H9 (cell line): ENCODE measurements at regions not wholly inside any gene's neighbourhood (a gene's known extent, or its start where the extent isn't known, plus 50 kb on each side); places are given as distances from the start of the nearest gene placed in this dataset.

Experiments used
- DNase-seq: peaks from one replicate; pipeline ENCODE4 v3.0.0-alpha.2; 2017
- H2AFZ ChIP-seq: one replicate; pipeline ENCODE4 v1.6.1; 2013; ENCODE audit warnings: mild to moderate bottlenecking, low read length, control low read depth, moderate library complexity
- H2AK5ac ChIP-seq: 2 replicates; pipeline ENCODE4 v1.6.1; 2013; ENCODE audit warnings: low read length, control low read depth, mixed read lengths; ENCODE audit not compliant: insufficient read length
- H2BK120ac ChIP-seq: one replicate; pipeline ENCODE4 v1.6.1; 2013; ENCODE audit warnings: low read depth, mild to moderate bottlenecking, low read length, control low read depth, inconsistent platforms; ENCODE audit not compliant: poor library complexity, severe bottlenecking
- H2BK12ac ChIP-seq: 2 replicates; pipeline ENCODE4 v1.6.1; 2013; ENCODE audit warnings: low read length, control low read depth, mixed read lengths, low read depth; ENCODE audit not compliant: insufficient read length
- H2BK15ac ChIP-seq: 2 replicates; pipeline ENCODE4 v1.6.1; 2013; ENCODE audit warnings: low read depth, low read length, control low read depth
- H2BK20ac ChIP-seq: one replicate; pipeline ENCODE4 v1.6.1; 2013; ENCODE audit warnings: low read depth, mild to moderate bottlenecking, low read length, control low read depth, inconsistent platforms; ENCODE audit not compliant: poor library complexity, severe bottlenecking
- H2BK5ac ChIP-seq: 2 replicates; pipeline ENCODE4 v1.6.1; 2013; ENCODE audit warnings: low read length, control low read depth, mixed read lengths; ENCODE audit not compliant: insufficient read length
- H3K14ac ChIP-seq: 2 replicates; pipeline ENCODE4 v1.6.1; 2013; ENCODE audit warnings: low read length, control low read depth; ENCODE audit not compliant: insufficient read depth
- H3K18ac ChIP-seq: 2 replicates; pipeline ENCODE4 v1.6.1; 2013; ENCODE audit warnings: low read depth, mild to moderate bottlenecking, mixed read lengths, low read length, control low read depth; ENCODE audit not compliant: insufficient read length
- H3K23ac ChIP-seq: 2 replicates; pipeline ENCODE4 v1.6.1; 2013; ENCODE audit warnings: low read length, control low read depth, mixed read lengths, low read depth; ENCODE audit not compliant: insufficient read length
- H3K23me2 ChIP-seq: 2 replicates; pipeline ENCODE4 v1.6.1; 2013; ENCODE audit warnings: low read depth, mild to moderate bottlenecking, mixed read lengths, low read length, control low read depth; ENCODE audit not compliant: insufficient read length, poor library complexity, severe bottlenecking
- H3K27ac ChIP-seq: 2 replicates; pipeline ENCODE4 v1.5.1; 2013; ENCODE audit warnings: low read length, control low read depth, mixed read lengths, low read depth; ENCODE audit not compliant: insufficient read length
- H3K27me3 ChIP-seq: 2 replicates; pipeline ENCODE4 v1.6.1; 2013; ENCODE audit warnings: low read length, control low read depth, inconsistent platforms; ENCODE audit not compliant: insufficient read depth
- H3K4ac ChIP-seq: 2 replicates; pipeline ENCODE4 v1.6.1; 2013; ENCODE audit warnings: low read depth, mild to moderate bottlenecking, control low read depth, inconsistent platforms, low read length, moderate library complexity
- H3K4me1 ChIP-seq: 2 replicates; pipeline ENCODE4 v1.6.1; 2013; ENCODE audit warnings: low read length, control low read depth, inconsistent platforms; ENCODE audit not compliant: insufficient read depth
- H3K4me2 ChIP-seq: 2 replicates; pipeline ENCODE4 v1.6.1; 2013; ENCODE audit warnings: low read length, control low read depth, mixed read lengths; ENCODE audit not compliant: insufficient read length, insufficient read depth
- H3K56ac ChIP-seq: 2 replicates; pipeline ENCODE4 v1.6.1; 2013; ENCODE audit warnings: low read depth, mild to moderate bottlenecking, mixed read lengths, low read length, control low read depth; ENCODE audit not compliant: insufficient read length
- H3K79me1 ChIP-seq: 2 replicates; pipeline ENCODE4 v1.6.1; 2013; ENCODE audit warnings: low read depth, mild to moderate bottlenecking, moderate library complexity, low read length, control low read depth, inconsistent platforms; ENCODE audit not compliant: insufficient read depth, poor library complexity, severe bottlenecking
- H3K79me2 ChIP-seq: 2 replicates; pipeline ENCODE4 v1.6.1; 2013; ENCODE audit warnings: low read length, control low read depth, inconsistent platforms; ENCODE audit not compliant: insufficient read depth
- H3K9ac ChIP-seq: 2 replicates; pipeline ENCODE4 v1.6.1; 2013; ENCODE audit warnings: low read length, control low read depth, mixed read lengths; ENCODE audit not compliant: insufficient read length; ENCODE audit errors: extremely low read depth
- H3K9me3 ChIP-seq: one replicate; pipeline ENCODE4 v1.6.1; 2013; ENCODE audit warnings: low read depth, low read length, inconsistent platforms; ENCODE audit not compliant: control insufficient read depth
- H3T11ph ChIP-seq: one replicate; pipeline ENCODE4 v1.6.1; 2013; ENCODE audit warnings: mild to moderate bottlenecking, low read length, control low read depth, inconsistent platforms
- H4K20me1 ChIP-seq: one replicate; pipeline ENCODE4 v1.6.1; 2013; ENCODE audit not compliant: control insufficient read depth, insufficient read length, insufficient read depth
- H4K5ac ChIP-seq: 2 replicates; pipeline ENCODE4 v1.6.1; 2013; ENCODE audit warnings: low read depth, mild to moderate bottlenecking, mixed read lengths, low read length, control low read depth; ENCODE audit not compliant: insufficient read length
- H4K8ac ChIP-seq: replicated peaks from 2 replicates; pipeline ENCODE4 v1.6.1; 2013; ENCODE audit warnings: low read length, control low read depth, mixed read lengths, low read depth; ENCODE audit not compliant: insufficient read length
- H4K91ac ChIP-seq: 2 replicates; pipeline ENCODE4 v1.6.1; 2013; ENCODE audit warnings: low read depth, mild to moderate bottlenecking, moderate library complexity, mixed read lengths, low read length, control low read depth; ENCODE audit not compliant: insufficient read length
- H3K27ac Mint-ChIP-seq, 3 experiments: 2 replicates in 2 of 3; 3 replicates in 1 of 3; pipeline ENCODE4 v1.8.0; 2020 to 2021; ENCODE audit warnings: mixed read lengths in 3 of 3, mild to moderate bottlenecking in 1 of 3, moderate library complexity in 1 of 3
- H3K27me3 Mint-ChIP-seq: 2 replicates; pipeline ENCODE4 v1.8.0; 2021; ENCODE audit warnings: low read depth, mild to moderate bottlenecking, moderate library complexity, mixed read lengths
- H3K36me3 Mint-ChIP-seq, 3 experiments: 2 replicates in 2 of 3; 3 replicates in 1 of 3; pipeline ENCODE4 v1.8.0; 2020 to 2021; ENCODE audit warnings: low read depth in 3 of 3, mixed read lengths in 3 of 3; ENCODE audit not compliant: insufficient read depth in 1 of 3
- H3K4me1 Mint-ChIP-seq, 2 experiments: 2 replicates each; pipeline ENCODE4 v1.8.0; 2020; ENCODE audit warnings: mixed read lengths in 2 of 2
- H3K4me3 Mint-ChIP-seq, 2 experiments: 2 replicates in 1 of 2; 3 replicates in 1 of 2; pipeline ENCODE4 v1.8.0; 2020 to 2021; ENCODE audit warnings: mild to moderate bottlenecking in 2 of 2, mixed read lengths in 2 of 2, moderate library complexity in 1 of 2
- H3K9me3 Mint-ChIP-seq, 2 experiments: 2 replicates in 1 of 2; 3 replicates in 1 of 2; pipeline ENCODE4 v1.8.0; 2020; ENCODE audit warnings: mild to moderate bottlenecking in 2 of 2, mixed read lengths in 2 of 2, moderate library complexity in 1 of 2
- WGBS: extraction: QIAGEN DNeasy Blood & Tissue Kit; methylation state at CpG from one replicate; pipeline ENCODE4 v1.1.7; 2013; ENCODE audit warnings: missing lambda C conversion rate, low lambda C conversion rate, mixed read lengths; ENCODE audit not compliant: insufficient read length; ENCODE audit errors: extremely low coverage; 5-methylcytosine and 5-hydroxymethylcytosine counted together
- TF ChIP-seq, protein P1 (sequence below): fragments of 200-600 bp; sonication (generic); conservative IDR thresholded peaks from 3 replicates; pipeline ENCODE4 v1.8.0; 2021; ENCODE audit warnings: antibody characterized with exemption, mild to moderate bottlenecking

DNA sequence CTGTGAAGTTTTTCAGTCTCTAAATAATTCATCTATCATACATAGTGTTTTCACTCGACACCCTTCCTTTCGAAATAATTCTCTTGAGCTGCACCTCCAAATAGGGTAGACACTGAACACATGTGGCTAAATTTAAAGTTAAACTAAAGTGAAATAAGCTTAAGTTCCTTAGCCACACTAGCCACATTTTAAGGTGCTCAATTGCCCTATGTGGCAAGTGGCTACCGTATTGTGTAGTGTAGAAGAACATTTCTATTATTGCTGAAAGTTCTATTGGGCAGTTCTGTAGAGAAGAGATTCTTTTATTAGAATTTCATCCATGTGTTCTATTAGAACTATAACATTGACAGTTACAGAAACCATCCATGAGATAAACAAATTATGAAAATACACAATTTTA, 107.0 kb upstream of the CTSO start:
- Mint-ChIP-seq H3K4me3 (no peak overlapping the region), H3K36me3 (no peaks in the 10 kb centered on the region), H3K27ac (no peak overlapping the region), H3K9me3 (no peaks in the 10 kb centered on the region), H3K27me3 (no peaks in the 10 kb centered on the region), H3K4me1 (no peaks in the 10 kb centered on the region)
- Histone ChIP-seq H4K91ac (no peak overlapping the region), H2BK120ac (no peak overlapping the region), H2BK12ac (no peak overlapping the region), H3K79me1 (no peaks in the 10 kb centered on the region), H3K4me1 (no peaks in the 10 kb centered on the region), H3K4me2 (no peak overlapping the region), H3K27ac (no peak overlapping the region), H3K18ac (no peak overlapping the region), H4K20me1 (no peaks in the 10 kb centered on the region), H3K56ac (no peak overlapping the region), H3K9me3 (no peaks in the 10 kb centered on the region), H2BK20ac (no peak overlapping the region), H3K23ac (no peak overlapping the region), H2AFZ (no peak overlapping the region), H3K9ac (no peak overlapping the region), H3K27me3 (no peaks in the 10 kb centered on the region), H3T11ph (no peak overlapping the region), H4K5ac (no peak overlapping the region), H2BK5ac (no peak overlapping the region), H4K8ac (no peak overlapping the region), H2AK5ac (no peak overlapping the region), H3K79me2 (no peaks in the 10 kb centered on the region), H3K4ac (no peak overlapping the region), H3K14ac (no peak overlapping the region), H3K23me2 (no peaks in the 10 kb centered on the region), H2BK15ac (no peak overlapping the region)
- TF ChIP-seq, protein P1, sequence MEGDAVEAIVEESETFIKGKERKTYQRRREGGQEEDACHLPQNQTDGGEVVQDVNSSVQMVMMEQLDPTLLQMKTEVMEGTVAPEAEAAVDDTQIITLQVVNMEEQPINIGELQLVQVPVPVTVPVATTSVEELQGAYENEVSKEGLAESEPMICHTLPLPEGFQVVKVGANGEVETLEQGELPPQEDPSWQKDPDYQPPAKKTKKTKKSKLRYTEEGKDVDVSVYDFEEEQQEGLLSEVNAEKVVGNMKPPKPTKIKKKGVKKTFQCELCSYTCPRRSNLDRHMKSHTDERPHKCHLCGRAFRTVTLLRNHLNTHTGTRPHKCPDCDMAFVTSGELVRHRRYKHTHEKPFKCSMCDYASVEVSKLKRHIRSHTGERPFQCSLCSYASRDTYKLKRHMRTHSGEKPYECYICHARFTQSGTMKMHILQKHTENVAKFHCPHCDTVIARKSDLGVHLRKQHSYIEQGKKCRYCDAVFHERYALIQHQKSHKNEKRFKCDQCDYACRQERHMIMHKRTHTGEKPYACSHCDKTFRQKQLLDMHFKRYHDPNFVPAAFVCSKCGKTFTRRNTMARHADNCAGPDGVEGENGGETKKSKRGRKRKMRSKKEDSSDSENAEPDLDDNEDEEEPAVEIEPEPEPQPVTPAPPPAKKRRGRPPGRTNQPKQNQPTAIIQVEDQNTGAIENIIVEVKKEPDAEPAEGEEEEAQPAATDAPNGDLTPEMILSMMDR: no peak
- no peak for DNase-seq
- no CpG with 5 or more reads among the region's 3 CpGs for WGBS
